ENCODE measurements at regions not wholly inside any gene's neighbourhood (a gene's known extent, or its start where the extent isn't known, plus 50 kb on each side); places are given as distances from the start of the nearest gene placed in this dataset.

- Histone ChIP-seq H3K56ac (ENCODE audit: insufficient read length, low read depth, low read length) (no peak overlapping the region), H3K23me2 (ENCODE audit: insufficient read length, low read depth, low read length, poor library complexity, severe bottlenecking) (peaks cover 4% of the 10 kb centered on the region), H3K18ac (ENCODE audit: insufficient read length, low read depth, low read length) (no peak overlapping the region), H4K8ac (replicated peaks; ENCODE audit: insufficient read length, low read depth, low read length) (no peak overlapping the region), H2BK20ac (ENCODE audit: low read depth, low read length, poor library complexity, severe bottlenecking) (no peak overlapping the region), H4K91ac (ENCODE audit: insufficient read length, low read depth, low read length) (no peak overlapping the region), H2BK12ac (ENCODE audit: insufficient read length, low read depth, low read length) (no peak overlapping the region), H3K4ac (ENCODE audit: low read depth, low read length) (no peak overlapping the region), H2BK15ac (ENCODE audit: low read depth, low read length) (no peak overlapping the region), H4K20me1 (ENCODE audit: control insufficient read depth, insufficient read depth, insufficient read length) (no peaks in the 10 kb centered on the region), H3K23ac (ENCODE audit: insufficient read length, low read depth, low read length) (no peak overlapping the region), H2AK5ac (ENCODE audit: insufficient read length, low read length) (no peak overlapping the region), H3K79me2 (ENCODE audit: insufficient read depth, low read length) (no peaks in the 10 kb centered on the region), H4K5ac (ENCODE audit: insufficient read length, low read depth, low read length) (no peak overlapping the region), H3K14ac (ENCODE audit: insufficient read depth, low read length) (no peak overlapping the region), H2BK5ac (ENCODE audit: insufficient read length, low read length) (no peak overlapping the region), H3T11ph (ENCODE audit: low read length) (no peak overlapping the region), H3K4me2 (ENCODE audit: insufficient read depth, insufficient read length, low read length) (no peak overlapping the region), H3K9ac (ENCODE audit: extremely low read depth, insufficient read length, low read length) (no peak overlapping the region), H3K79me1 (ENCODE audit: insufficient read depth, low read depth, low read length, poor library complexity, severe bottlenecking) (no peaks in the 10 kb centered on the region), H2BK120ac (ENCODE audit: low read depth, low read length, poor library complexity, severe bottlenecking) (no peak overlapping the region), H3K27ac (ENCODE audit: insufficient read length, low read depth, low read length) (no peak overlapping the region), H3K9me3 (ENCODE audit: control insufficient read depth, low read depth, low read length) (no peaks in the 10 kb centered on the region), H2AFZ (ENCODE audit: low read length) (no peak overlapping the region), H3K4me1 (ENCODE audit: insufficient read depth, low read length) (peaks cover 5% of the 10 kb centered on the region; the same call in 1 of the 2 replicates), H3K27me3 (ENCODE audit: insufficient read depth, low read length) (no peaks in the 10 kb centered on the region)
- no peak for DNase-seq
- no peak for TF ChIP-seq CTCF (conservative IDR thresholded peaks at IDR 0.05)
- peaks cover 22 to 26% of the 10 kb centered on the region in 2 experiments for H3K4me1 Mint-ChIP-seq
- H3K27me3 Mint-ChIP-seq (ENCODE audit: low read depth) = peaks cover 12% of the 10 kb centered on the region
- H3K36me3 Mint-ChIP-seq (ENCODE audit: insufficient read depth in 1 of 3, low read depth in 3 of 3) = no peaks in the 10 kb centered on the region
- no CpG with 5 or more reads among the region's 12 CpGs for WGBS (ENCODE audit: extremely low coverage, insufficient read length, low lambda C conversion rate)
- no peak overlapping the region for H3K27ac Mint-ChIP-seq
- H3K9me3 Mint-ChIP-seq = no peaks in the 10 kb centered on the region; a peak in 1 of 5 replicates
- peak overlapping the region in 1 of 2 experiments; percentile 33; a peak in 1 of 5 replicates for H3K4me3 Mint-ChIP-seq
Measured at GRCh38 chr16:85164838-85165516, 52.7 kb upstream of the CIBAR2 start.

Data from H9 (cell line).